ENCODE measurements at regions not wholly inside any gene's neighbourhood (a gene's known extent, or its start where the extent isn't known, plus 50 kb on each side); places are given as distances from the start of the nearest gene placed in this dataset.

DNA sequence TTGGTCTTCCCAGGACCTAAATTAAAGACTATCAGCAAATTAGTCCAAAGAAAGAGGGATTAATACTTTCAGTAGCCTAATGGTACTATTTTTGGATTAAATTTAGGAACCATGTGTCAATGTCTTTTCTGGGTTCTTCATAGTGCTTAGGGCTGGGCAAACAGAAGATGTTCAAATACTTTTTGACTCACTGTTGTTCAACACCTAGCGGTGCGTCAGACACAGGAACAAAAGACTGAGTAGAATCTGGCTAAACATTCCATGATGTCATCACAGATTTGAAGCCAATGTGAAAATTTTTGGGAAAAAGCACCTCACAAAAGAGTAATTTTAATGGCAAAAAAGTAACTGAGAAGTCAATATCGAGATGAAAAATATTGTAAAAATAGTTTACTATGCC, 544.4 kb downstream of the EFNA5 start:
- Histone ChIP-seq H3K9me3 (replicated peaks) (no peaks in the 10 kb centered on the region), H3K4me1 (peaks cover 20% of the 10 kb centered on the region), H3K36me3 (no peaks in the 10 kb centered on the region), H3K27me3 (ENCODE audit: low read depth) (no peaks in the 10 kb centered on the region), H3K4me3 (no peak overlapping the region), H3K27ac (replicated peaks) (no peak overlapping the region)
- DNase-seq = no peak
- TF ChIP-seq, protein P1, sequence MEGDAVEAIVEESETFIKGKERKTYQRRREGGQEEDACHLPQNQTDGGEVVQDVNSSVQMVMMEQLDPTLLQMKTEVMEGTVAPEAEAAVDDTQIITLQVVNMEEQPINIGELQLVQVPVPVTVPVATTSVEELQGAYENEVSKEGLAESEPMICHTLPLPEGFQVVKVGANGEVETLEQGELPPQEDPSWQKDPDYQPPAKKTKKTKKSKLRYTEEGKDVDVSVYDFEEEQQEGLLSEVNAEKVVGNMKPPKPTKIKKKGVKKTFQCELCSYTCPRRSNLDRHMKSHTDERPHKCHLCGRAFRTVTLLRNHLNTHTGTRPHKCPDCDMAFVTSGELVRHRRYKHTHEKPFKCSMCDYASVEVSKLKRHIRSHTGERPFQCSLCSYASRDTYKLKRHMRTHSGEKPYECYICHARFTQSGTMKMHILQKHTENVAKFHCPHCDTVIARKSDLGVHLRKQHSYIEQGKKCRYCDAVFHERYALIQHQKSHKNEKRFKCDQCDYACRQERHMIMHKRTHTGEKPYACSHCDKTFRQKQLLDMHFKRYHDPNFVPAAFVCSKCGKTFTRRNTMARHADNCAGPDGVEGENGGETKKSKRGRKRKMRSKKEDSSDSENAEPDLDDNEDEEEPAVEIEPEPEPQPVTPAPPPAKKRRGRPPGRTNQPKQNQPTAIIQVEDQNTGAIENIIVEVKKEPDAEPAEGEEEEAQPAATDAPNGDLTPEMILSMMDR (IDR thresholded peaks at IDR 0.05; ENCODE audit: borderline replicate concordance) = no peak
- intact Hi-C loops (cut with micrococcal nuclease) = no loop called here

DNA sequence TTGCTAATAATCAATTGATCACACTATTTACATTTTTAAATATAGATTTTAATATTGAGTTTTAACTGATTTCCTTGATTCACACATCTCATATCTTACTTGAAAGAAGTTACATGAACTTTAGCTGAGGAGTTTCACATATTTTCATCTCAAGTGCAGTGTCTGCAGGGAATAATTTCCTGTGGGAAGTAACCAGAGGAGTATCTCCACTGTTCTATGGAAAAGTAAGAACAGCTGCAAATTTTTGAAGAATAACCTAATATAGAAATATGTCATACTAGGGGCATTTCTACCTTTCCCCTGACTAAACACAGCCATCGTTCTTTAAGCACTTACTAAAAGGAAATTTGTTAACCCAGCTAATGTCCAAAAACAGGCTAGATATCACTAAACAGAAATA, 546.4 kb downstream of the EFNA5 start:
- intact Hi-C loops (cut with micrococcal nuclease) = no loop called here
- TF ChIP-seq, protein P1 (IDR thresholded peaks at IDR 0.05; ENCODE audit: borderline replicate concordance) = no peak
- Histone ChIP-seq H3K36me3 (no peaks in the 10 kb centered on the region), H3K27ac (replicated peaks) (no peak overlapping the region), H3K4me1 (peaks cover 20% of the 10 kb centered on the region), H3K9me3 (replicated peaks) (no peaks in the 10 kb centered on the region), H3K4me3 (no peak overlapping the region), H3K27me3 (ENCODE audit: low read depth) (no peaks in the 10 kb centered on the region)
- no peak for DNase-seq

DNA sequence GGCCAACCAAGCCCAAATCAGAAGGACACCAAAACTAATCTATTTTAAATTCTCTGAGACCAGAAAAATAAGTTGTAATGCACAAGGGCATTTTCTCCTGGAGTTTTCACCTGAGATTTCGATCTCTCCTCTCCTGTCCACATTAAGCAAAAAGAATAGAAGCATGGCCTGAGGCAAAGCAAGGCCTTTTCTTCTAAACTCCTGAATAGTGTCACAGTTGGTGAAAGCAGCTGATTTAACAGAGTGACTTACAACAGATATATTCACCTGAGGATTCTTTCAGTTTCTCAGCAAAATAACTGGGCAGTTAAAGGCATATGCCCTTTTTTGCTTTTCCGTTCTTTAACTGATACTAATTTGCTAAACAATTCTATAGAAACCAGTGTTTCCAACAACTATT, 547.7 kb downstream of the EFNA5 start:
- TF ChIP-seq, protein P1 (IDR thresholded peaks at IDR 0.05; ENCODE audit: borderline replicate concordance) = no peak
- no peak for DNase-seq
- Histone ChIP-seq H3K9me3 (replicated peaks) (no peaks in the 10 kb centered on the region), H3K27ac (replicated peaks) (no peak overlapping the region), H3K4me1 (peaks cover 9% of the 10 kb centered on the region), H3K36me3 (no peaks in the 10 kb centered on the region), H3K4me3 (no peak overlapping the region), H3K27me3 (ENCODE audit: low read depth) (no peaks in the 10 kb centered on the region)
- intact Hi-C loops (cut with micrococcal nuclease) = no loop called here

DNA sequence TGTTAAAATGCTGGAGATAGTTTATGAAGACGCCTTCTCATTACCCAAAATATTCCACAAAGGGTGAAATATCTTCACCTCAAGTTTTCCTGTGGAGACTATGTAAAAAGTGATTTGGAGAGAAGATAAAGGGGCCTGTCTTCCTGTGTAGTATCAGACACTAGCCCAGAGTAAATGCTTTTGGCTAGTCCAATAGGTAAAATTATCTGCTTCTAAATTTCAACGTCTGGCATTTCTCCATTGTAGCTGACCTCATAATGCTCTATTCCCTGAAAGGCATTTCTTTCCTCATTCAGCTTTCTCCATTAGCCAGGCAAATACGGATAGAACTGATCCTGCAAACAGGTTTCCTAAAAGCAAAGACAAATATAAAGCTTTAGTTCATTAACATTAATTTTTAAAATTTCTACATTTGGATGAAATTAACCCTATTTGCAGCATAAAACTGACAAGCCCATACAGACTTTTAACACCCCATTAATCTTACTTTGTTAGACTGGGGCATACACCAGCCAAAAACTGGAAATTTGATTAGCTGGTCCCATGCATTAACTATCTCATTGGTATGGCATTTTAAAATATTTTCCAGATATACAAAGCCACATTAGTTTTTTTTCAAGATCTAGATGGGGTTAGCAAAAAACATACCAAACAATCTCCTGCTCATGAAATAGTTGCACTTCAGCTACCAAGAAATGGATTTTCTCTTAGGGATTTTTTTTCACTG, 548.8 kb downstream of the EFNA5 start:
- intact Hi-C loops (cut with micrococcal nuclease) = no loop called here

DNA sequence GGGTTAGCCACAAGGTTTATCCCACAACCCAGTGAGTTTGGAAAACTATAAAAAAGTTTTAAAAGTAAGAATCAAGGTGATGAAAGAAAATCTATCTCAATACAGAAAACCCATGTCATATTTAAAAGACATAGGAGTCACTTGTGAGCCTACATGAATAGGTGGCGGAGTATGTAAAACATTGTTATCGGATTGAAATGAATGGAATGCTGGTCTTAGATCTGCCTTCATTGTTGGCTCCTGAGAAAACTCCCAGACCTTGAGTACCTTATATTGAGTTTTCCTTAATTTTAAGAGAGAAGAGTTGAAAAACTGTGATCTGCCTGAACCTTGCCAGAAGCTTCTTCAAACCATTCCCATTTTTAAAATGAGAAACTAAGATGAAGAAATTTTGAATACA, 551.1 kb downstream of the EFNA5 start:
- no peaks in the 10 kb centered on the region for H3K9me3 ChIP-seq (replicated peaks)
- peaks cover 14% of the 10 kb centered on the region for H3K4me1 ChIP-seq
- intact Hi-C loops (cut with micrococcal nuclease) = no loop called here
- H3K36me3 ChIP-seq = no peaks in the 10 kb centered on the region
- no peak for DNase-seq
- no peaks in the 10 kb centered on the region for H3K27me3 ChIP-seq (ENCODE audit: low read depth)
- no peak overlapping the region for H3K4me3 ChIP-seq
- TF ChIP-seq, protein P1 (IDR thresholded peaks at IDR 0.05; ENCODE audit: borderline replicate concordance) = no peak
- no peak overlapping the region for H3K27ac ChIP-seq (replicated peaks)

More for the DNA sequence above, 548.8 kb downstream of the EFNA5 start:
- Histone ChIP-seq H3K4me3 (no peak overlapping the region), H3K9me3 (replicated peaks) (no peaks in the 10 kb centered on the region), H3K27ac (replicated peaks) (no peak overlapping the region), H3K36me3 (no peaks in the 10 kb centered on the region), H3K27me3 (ENCODE audit: low read depth) (no peaks in the 10 kb centered on the region), H3K4me1 (peaks cover 13% of the 10 kb centered on the region)
- no peak for DNase-seq
- TF ChIP-seq, protein P1 (IDR thresholded peaks at IDR 0.05; ENCODE audit: borderline replicate concordance) = no peak

Measured in left ventricle myocardium inferior (tissue), 1 donor.